ENCODE measurements at regions not wholly inside any gene's neighbourhood (a gene's known extent, or its start where the extent isn't known, plus 50 kb on each side); places are given as distances from the start of the nearest gene placed in this dataset.

DNA sequence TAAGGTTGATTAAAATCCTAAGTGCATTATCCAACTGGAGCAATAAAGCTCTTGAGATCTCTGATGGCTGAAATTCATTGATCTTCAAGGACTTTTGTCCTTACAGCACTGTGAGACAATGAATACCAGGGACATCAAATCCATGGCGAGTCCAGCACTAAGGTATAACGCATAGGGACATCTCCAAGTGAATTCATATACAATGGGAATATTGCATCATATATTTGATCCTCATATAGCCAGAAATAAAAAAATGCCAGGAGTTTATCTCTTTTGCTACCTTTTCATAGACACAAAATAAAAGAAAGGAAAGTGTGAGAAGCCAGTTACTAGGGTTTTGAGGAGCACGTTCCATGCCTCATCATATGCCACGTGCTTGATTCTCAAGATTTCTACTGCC is 112.5 kb upstream of the CDH13 start:
- no peaks in the 10 kb centered on the region for H3K36me3 Mint-ChIP-seq

DNA sequence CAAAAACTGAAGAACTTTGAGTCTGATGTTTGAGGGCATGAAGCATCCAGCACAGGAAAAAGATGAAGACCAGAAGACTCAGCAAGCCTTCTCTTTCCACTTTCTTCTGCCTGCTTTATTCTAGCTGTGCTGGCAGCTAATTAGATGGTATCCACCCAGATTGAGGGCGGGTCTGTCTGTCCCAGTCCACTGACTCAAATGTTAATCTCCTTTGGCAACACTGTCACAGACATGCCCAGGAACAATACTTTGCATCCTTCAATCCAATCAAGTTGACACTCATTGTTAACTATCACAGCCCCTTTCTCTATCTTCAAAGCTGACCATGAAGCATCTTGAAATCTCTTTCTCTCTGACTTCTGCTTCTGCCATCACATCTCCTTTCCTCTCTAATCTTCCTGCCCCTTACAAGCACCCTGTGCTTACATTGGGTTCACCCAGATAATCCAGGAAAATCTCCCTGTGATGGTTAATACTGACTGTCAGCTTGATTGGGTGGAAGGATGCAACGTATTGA is 115.9 kb upstream of the CDH13 start:
- Histone ChIP-seq H3K4me1 (ENCODE audit: control insufficient read depth in 1 of 2, insufficient read depth in 2 of 2, low read length in 2 of 2) (no peaks in the 10 kb centered on the region), H3K27me3 (ENCODE audit: control insufficient read depth in 2 of 2, insufficient read depth in 2 of 2, low read length in 2 of 2) (no peaks in the 10 kb centered on the region), H3K4me2 (replicated peaks; ENCODE audit: extremely low read depth, low read length, poor library complexity, severe bottlenecking) (no peak overlapping the region), H3K9me3 (replicated peaks in 1 of 2; ENCODE audit: control insufficient read depth in 1 of 2, insufficient read depth in 1 of 2, low read length in 2 of 2) (peaks cover 3 to 27% of the 10 kb centered on the region in 2 donors), H4K20me1 (ENCODE audit: insufficient read depth, low read length) (no peaks in the 10 kb centered on the region), H3K9ac (ENCODE audit: insufficient read depth, low read length, poor library complexity, severe bottlenecking) (no peak overlapping the region), H3K36me3 (replicated peaks in 1 of 2; ENCODE audit: control insufficient read depth in 1 of 2, insufficient read depth in 2 of 2, low read length in 2 of 2) (no peaks in the 10 kb centered on the region), H2AFZ (ENCODE audit: insufficient read depth, low read depth, low read length, poor library complexity, severe bottlenecking) (no peak overlapping the region), H3K79me2 (ENCODE audit: insufficient read depth, low read length) (no peaks in the 10 kb centered on the region), H3K27ac (ENCODE audit: low read depth in 1 of 2, low read length in 2 of 2) (no peak overlapping the region), H3K4me3 (replicated peaks in 1 of 3; ENCODE audit: low read depth in 2 of 3, low read length in 3 of 3) (no peak overlapping the region)
- Mint-ChIP-seq H3K27ac (no peak overlapping the region), H3K9me3 (peaks cover 5 to 29% (median 7%) of the 10 kb centered on the region in 7 donors), H3K36me3 (no peaks in the 10 kb centered on the region), H3K4me1 (no peaks in the 10 kb centered on the region), H3K27me3 (ENCODE audit: low read depth in 3 of 3) (peaks cover 2 to 4% (median 3%) of the 10 kb centered on the region in 3 donors), H3K4me3 (no peak overlapping the region)
- intact Hi-C loops (cut with micrococcal nuclease): no loop called here
- TF ChIP-seq, protein P1, sequence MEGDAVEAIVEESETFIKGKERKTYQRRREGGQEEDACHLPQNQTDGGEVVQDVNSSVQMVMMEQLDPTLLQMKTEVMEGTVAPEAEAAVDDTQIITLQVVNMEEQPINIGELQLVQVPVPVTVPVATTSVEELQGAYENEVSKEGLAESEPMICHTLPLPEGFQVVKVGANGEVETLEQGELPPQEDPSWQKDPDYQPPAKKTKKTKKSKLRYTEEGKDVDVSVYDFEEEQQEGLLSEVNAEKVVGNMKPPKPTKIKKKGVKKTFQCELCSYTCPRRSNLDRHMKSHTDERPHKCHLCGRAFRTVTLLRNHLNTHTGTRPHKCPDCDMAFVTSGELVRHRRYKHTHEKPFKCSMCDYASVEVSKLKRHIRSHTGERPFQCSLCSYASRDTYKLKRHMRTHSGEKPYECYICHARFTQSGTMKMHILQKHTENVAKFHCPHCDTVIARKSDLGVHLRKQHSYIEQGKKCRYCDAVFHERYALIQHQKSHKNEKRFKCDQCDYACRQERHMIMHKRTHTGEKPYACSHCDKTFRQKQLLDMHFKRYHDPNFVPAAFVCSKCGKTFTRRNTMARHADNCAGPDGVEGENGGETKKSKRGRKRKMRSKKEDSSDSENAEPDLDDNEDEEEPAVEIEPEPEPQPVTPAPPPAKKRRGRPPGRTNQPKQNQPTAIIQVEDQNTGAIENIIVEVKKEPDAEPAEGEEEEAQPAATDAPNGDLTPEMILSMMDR (IDR thresholded peaks at IDR 0.05): no peak
- 79% methylated on average over 2 of the region's 2 CpGs for WGBS (ENCODE audit: insufficient coverage)
- no peak for DNase-seq

More for the DNA sequence above, 112.5 kb upstream of the CDH13 start:
- Histone ChIP-seq H3K4me3 (replicated peaks in 1 of 3; ENCODE audit: low read depth in 2 of 3, low read length in 3 of 3) (no peak overlapping the region), H3K9me3 (replicated peaks in 1 of 2; ENCODE audit: control insufficient read depth in 1 of 2, insufficient read depth in 1 of 2, low read length in 2 of 2) (peaks cover 0 to 3% of the 10 kb centered on the region in 2 donors), H3K4me1 (ENCODE audit: control insufficient read depth in 1 of 2, insufficient read depth in 2 of 2, low read length in 2 of 2) (no peaks in the 10 kb centered on the region), H4K20me1 (ENCODE audit: insufficient read depth, low read length) (no peaks in the 10 kb centered on the region), H3K27me3 (ENCODE audit: control insufficient read depth in 2 of 2, insufficient read depth in 2 of 2, low read length in 2 of 2) (no peaks in the 10 kb centered on the region), H3K4me2 (replicated peaks; ENCODE audit: extremely low read depth, low read length, poor library complexity, severe bottlenecking) (no peak overlapping the region), H3K9ac (ENCODE audit: insufficient read depth, low read length, poor library complexity, severe bottlenecking) (no peak overlapping the region), H3K79me2 (ENCODE audit: insufficient read depth, low read length) (no peaks in the 10 kb centered on the region), H2AFZ (ENCODE audit: insufficient read depth, low read depth, low read length, poor library complexity, severe bottlenecking) (no peak overlapping the region), H3K36me3 (replicated peaks in 1 of 2; ENCODE audit: control insufficient read depth in 1 of 2, insufficient read depth in 2 of 2, low read length in 2 of 2) (no peaks in the 10 kb centered on the region), H3K27ac (ENCODE audit: low read depth in 1 of 2, low read length in 2 of 2) (no peak overlapping the region)
- no peaks in the 10 kb centered on the region for H3K4me1 Mint-ChIP-seq
- intact Hi-C loops (cut with micrococcal nuclease): no loop called here
- peaks cover 0 to 20% (median 4%) of the 10 kb centered on the region in 7 donors for H3K9me3 Mint-ChIP-seq
- WGBS (ENCODE audit: insufficient coverage): 95% methylated on average over 2 of the region's 4 CpGs
- H3K27me3 Mint-ChIP-seq (ENCODE audit: low read depth in 3 of 3): peaks cover under 1 to 4% (median 3%) of the 10 kb centered on the region in 3 donors
- TF ChIP-seq, protein P1 (IDR thresholded peaks at IDR 0.05): no peak
- H3K4me3 Mint-ChIP-seq: no peak overlapping the region
- DNase-seq: no peak
- H3K27ac Mint-ChIP-seq: no peak overlapping the region

Measured in CD14-positive monocyte (primary cell).